RWPE2 (cell line): ENCODE measurements at regions not wholly inside any gene's neighbourhood (a gene's known extent, or its start where the extent isn't known, plus 50 kb on each side); places are given as distances from the start of the nearest gene placed in this dataset.
"Not testable (repeated sequence)": the region's sequence is repeated elsewhere in the genome, so short reads cannot be mapped to it uniquely, and the experiment has no call there.

ENCODE experiments used
- ATAC-seq: fragments of 200-7000 bp; cut with Tn5 transposase; 3 replicates; pipeline ENCODE4 v1.9.1; 2021; ENCODE audit warnings: low read depth
- DNase-seq: peaks from one replicate; pipeline ENCODE4 v3.0.0-alpha.2; 2020; ENCODE audit warnings: low spot score
- H3K27ac ChIP-seq: fragments of 450-650 bp; 2 replicates; pipeline ENCODE4 v1.5.1; 2017; ENCODE audit warnings: mild to moderate bottlenecking; ENCODE audit not compliant: poor library complexity, severe bottlenecking
- H3K27me3 ChIP-seq: fragments of 250-450 bp; sonication (Bioruptor Pico); 2 replicates; pipeline ENCODE4 v1.5.1; 2021; ENCODE audit warnings: mild to moderate bottlenecking, moderate library complexity; ENCODE audit not compliant: insufficient read depth, poor library complexity, severe bottlenecking
- H3K36me3 ChIP-seq: fragments of 250-450 bp; sonication (Bioruptor Pico); 2 replicates; pipeline ENCODE4 v1.5.1; 2020; ENCODE audit warnings: low read depth, mild to moderate bottlenecking, moderate library complexity
- H3K4me1 ChIP-seq: fragments of 250-450 bp; sonication (Bioruptor Pico); 2 replicates; pipeline ENCODE4 v1.5.1; 2021; ENCODE audit warnings: mild to moderate bottlenecking, moderate library complexity; ENCODE audit not compliant: insufficient read depth, poor library complexity, severe bottlenecking
- H3K4me3 ChIP-seq: fragments of 250-450 bp; sonication (Bioruptor Pico); 2 replicates; pipeline ENCODE4 v1.5.1; 2021; ENCODE audit warnings: mild to moderate bottlenecking, moderate library complexity; ENCODE audit not compliant: severe bottlenecking
- H3K9me3 ChIP-seq: fragments of 250-450 bp; sonication (Bioruptor Pico); 2 replicates; pipeline ENCODE4 v1.5.1; 2021; ENCODE audit warnings: mild to moderate bottlenecking, moderate library complexity; ENCODE audit not compliant: severe bottlenecking
- CTCF ChIP-seq: fragments of 450-650 bp; IDR thresholded peaks from one replicate; pipeline ENCODE4 v1.5.1; 2017; ENCODE audit warnings: mild to moderate bottlenecking, moderate library complexity; ENCODE audit not compliant: poor library complexity, severe bottlenecking

DNA sequence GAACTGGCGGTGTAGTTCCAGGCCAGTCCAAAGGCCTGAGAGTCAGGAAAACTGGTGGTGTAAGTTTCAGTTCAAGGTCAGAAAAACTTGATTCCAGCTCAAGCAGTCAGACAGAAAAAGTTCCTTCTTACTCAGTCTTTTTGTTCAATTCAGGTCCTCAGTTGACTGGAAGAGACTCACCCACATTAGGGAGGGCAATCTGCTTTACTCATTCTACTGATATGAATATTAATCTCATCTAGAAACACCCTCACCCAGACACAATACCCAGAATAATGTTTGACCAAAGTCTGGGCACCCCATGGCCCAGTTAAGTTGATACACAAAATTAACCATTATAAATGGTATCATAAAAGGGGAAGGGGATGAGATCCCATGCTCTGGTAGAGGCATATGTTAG is 50.1 kb upstream of the LTA4H start:
- Histone ChIP-seq H3K9me3 (no peaks in the 10 kb centered on the region), H3K27me3 (no peaks in the 10 kb centered on the region), H3K4me3 (no peak overlapping the region), H3K27ac (no peak overlapping the region), H3K36me3 (no peaks in the 10 kb centered on the region), H3K4me1 (peaks cover 3% of the 10 kb centered on the region)
- no peak for TF ChIP-seq CTCF
- no peak for ATAC-seq
- no peak for DNase-seq

GRCh38 chr12:96086190-96086589 is 50.8 kb upstream of the LTA4H start:
- not testable (repeated sequence) for H3K9me3 ChIP-seq, H3K36me3 ChIP-seq, ATAC-seq, DNase-seq, H3K27ac ChIP-seq, H3K4me3 ChIP-seq, H3K4me1 ChIP-seq, H3K27me3 ChIP-seq

DNA sequence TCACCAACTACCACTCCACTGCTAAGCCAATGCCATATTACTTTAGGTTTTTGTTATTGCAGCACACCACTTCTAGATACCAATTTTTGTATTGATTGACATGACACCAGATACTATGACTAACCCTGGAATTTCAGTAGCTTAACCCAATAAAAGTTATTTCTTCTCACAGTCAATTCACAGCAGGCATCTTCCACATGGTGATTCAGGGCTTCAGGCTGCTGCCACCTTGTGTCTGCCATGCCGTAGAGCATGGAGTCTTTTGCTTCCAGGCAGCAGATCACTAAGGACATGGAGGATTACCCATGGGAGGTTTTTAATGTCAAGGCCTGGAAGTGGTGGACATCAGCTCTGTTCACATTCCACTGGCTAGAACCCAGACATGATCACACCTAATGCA is 56.4 kb upstream of the LTA4H start:
- Histone ChIP-seq H3K27ac (no peak overlapping the region), H3K27me3 (no peaks in the 10 kb centered on the region), H3K9me3 (no peaks in the 10 kb centered on the region), H3K4me3 (no peak overlapping the region), H3K36me3 (no peaks in the 10 kb centered on the region), H3K4me1 (peaks cover 13% of the 10 kb centered on the region)
- DNase-seq, result no peak
- peak; percentile 36 for TF ChIP-seq CTCF
- ATAC-seq, result no peak; the same call in 2 of the 3 replicates

GRCh38 chr12:96093543-96094196 is 58.3 kb upstream of the LTA4H start:
- Histone ChIP-seq H3K4me3 (no peak overlapping the region), H3K4me1 (peaks cover 13% of the 10 kb centered on the region), H3K27me3 (no peaks in the 10 kb centered on the region), H3K9me3 (no peaks in the 10 kb centered on the region), H3K36me3 (no peaks in the 10 kb centered on the region), H3K27ac (peak overlapping the region; percentile 5)
- TF ChIP-seq CTCF, result no peak
- DNase-seq, result no peak
- no peak; the same call in 2 of the 3 replicates for ATAC-seq

DNA sequence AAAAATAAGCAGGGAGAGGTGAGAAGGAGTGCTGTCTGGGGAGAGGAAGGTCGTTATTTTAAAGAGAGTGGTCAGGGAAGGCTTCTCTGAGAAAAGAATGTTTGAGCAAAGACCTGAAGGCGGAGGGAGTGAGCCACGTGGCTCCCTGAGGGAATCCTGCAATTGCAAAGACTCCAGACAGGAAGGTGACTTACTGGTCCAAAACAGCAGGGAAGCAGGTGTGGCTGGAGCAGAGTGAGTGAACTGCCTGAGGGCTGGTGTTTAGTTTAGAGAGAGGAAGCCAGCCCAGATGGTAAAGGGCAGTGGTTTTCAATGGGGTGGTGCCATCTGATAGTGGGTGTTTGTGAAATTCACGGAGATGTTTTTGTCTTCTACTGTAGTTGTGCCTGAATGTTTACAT is 58.8 kb upstream of the LTA4H start:
- Histone ChIP-seq H3K27me3 (no peaks in the 10 kb centered on the region), H3K4me3 (no peak overlapping the region), H3K27ac (peak overlapping the region; percentile 5), H3K4me1 (peaks cover 13% of the 10 kb centered on the region), H3K36me3 (no peaks in the 10 kb centered on the region), H3K9me3 (no peaks in the 10 kb centered on the region)
- ATAC-seq (peak; percentile 98), DNase-seq (peak; percentile 71)
- no peak for TF ChIP-seq CTCF
